ENCODE measurements at regions not wholly inside any gene's neighbourhood (a gene's known extent, or its start where the extent isn't known, plus 50 kb on each side); places are given as distances from the start of the nearest gene placed in this dataset.

DNA sequence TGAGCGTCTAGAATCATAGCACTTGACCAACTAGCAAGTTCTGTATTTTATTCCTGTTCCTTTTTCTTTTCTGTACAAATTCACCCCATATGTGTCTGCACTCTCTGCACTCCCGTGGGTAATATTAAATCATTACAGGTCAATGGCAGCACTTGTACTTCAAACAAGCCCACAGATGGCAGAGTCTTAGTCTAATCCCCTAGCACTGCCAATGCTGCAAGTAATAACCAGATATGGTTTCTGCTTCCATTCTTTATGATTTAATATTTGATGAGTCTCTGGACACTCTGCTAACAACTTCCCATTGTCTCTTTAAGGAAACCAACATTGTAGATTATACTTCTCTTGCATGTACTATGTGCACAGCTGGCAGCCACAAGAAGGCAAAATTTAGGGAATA is 343.8 kb upstream of the CHD1 start:
- TF ChIP-seq, protein P1, sequence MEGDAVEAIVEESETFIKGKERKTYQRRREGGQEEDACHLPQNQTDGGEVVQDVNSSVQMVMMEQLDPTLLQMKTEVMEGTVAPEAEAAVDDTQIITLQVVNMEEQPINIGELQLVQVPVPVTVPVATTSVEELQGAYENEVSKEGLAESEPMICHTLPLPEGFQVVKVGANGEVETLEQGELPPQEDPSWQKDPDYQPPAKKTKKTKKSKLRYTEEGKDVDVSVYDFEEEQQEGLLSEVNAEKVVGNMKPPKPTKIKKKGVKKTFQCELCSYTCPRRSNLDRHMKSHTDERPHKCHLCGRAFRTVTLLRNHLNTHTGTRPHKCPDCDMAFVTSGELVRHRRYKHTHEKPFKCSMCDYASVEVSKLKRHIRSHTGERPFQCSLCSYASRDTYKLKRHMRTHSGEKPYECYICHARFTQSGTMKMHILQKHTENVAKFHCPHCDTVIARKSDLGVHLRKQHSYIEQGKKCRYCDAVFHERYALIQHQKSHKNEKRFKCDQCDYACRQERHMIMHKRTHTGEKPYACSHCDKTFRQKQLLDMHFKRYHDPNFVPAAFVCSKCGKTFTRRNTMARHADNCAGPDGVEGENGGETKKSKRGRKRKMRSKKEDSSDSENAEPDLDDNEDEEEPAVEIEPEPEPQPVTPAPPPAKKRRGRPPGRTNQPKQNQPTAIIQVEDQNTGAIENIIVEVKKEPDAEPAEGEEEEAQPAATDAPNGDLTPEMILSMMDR (conservative IDR thresholded peaks at IDR 0.05; ENCODE audit: low read depth, low read length), result no peak
- TF ChIP-seq EZH2 (IDR thresholded peaks at IDR 0.05; ENCODE audit: low read length, unreplicated experiment), result no peak

All from PC-3 (cell line).